SU-DHL-6 (cell line): ENCODE measurements at regions not wholly inside any gene's neighbourhood (a gene's known extent, or its start where the extent isn't known, plus 50 kb on each side); places are given as distances from the start of the nearest gene placed in this dataset.

Experiments
- H2AFZ ChIP-seq: fragments of 200-600 bp; sonication (generic); 2 replicates; pipeline ENCODE4 v1.6.1; 2014; ENCODE audit warnings: low read depth, mild to moderate bottlenecking, moderate library complexity, mixed read lengths, antibody characterized with exemption, low read length; ENCODE audit not compliant: severe bottlenecking
- H3F3A ChIP-seq: fragments of 200-600 bp; shearing (Covaris generic); 2 replicates; pipeline ENCODE4 v1.6.0; 2016; ENCODE audit warnings: antibody characterized with exemption, mild to moderate bottlenecking; ENCODE audit not compliant: insufficient read depth
- H3K27ac ChIP-seq: fragments of 200-600 bp; sonication (generic); 2 replicates; pipeline ENCODE4 v1.5.1; 2016; ENCODE audit warnings: low read depth, mild to moderate bottlenecking, low read length, moderate library complexity, mixed read lengths
- H3K27me3 ChIP-seq: fragments of 200-600 bp; sonication (generic), shearing (Covaris generic); 2 replicates; pipeline ENCODE4 v1.6.0; 2014; ENCODE audit warnings: mild to moderate bottlenecking, low read length
- H3K36me3 ChIP-seq: fragments of 200-600 bp; sonication (generic); 2 replicates; pipeline ENCODE4 v1.6.1; 2014; ENCODE audit warnings: mild to moderate bottlenecking, low read length, mixed read lengths
- H3K4me2 ChIP-seq: fragments of 300-600, 200-600 bp; shearing (Covaris generic), sonication (generic); 2 replicates; pipeline ENCODE4 v1.6.0; 2014; ENCODE audit warnings: low read length, low read depth, mild to moderate bottlenecking; ENCODE audit not compliant: poor library complexity, severe bottlenecking
- H3K4me3 ChIP-seq: fragments of 200-600 bp; sonication (generic); 2 replicates; pipeline ENCODE4 v1.5.1; 2014; ENCODE audit warnings: antibody characterized with exemption, low read length, mild to moderate bottlenecking, mixed read lengths; ENCODE audit not compliant: insufficient read depth, poor library complexity, severe bottlenecking
- H3K79me2 ChIP-seq: fragments of 200-600 bp; sonication (generic); 2 replicates; pipeline ENCODE4 v1.6.1; 2014; ENCODE audit warnings: mild to moderate bottlenecking, low read length, moderate library complexity; ENCODE audit not compliant: insufficient read depth
- H3K9ac ChIP-seq: fragments of 200-600 bp; sonication (generic); 2 replicates; pipeline ENCODE4 v1.7.0; 2014; ENCODE audit warnings: mild to moderate bottlenecking, low read length
- H3K9me2 ChIP-seq: fragments of 200-600 bp; sonication (generic); replicated peaks from 2 replicates; pipeline ENCODE4 v1.6.1; 2014; ENCODE audit warnings: low read length; ENCODE audit not compliant: insufficient read depth
- H3K9me3 ChIP-seq: fragments of 200-600 bp; sonication (generic); 2 replicates; pipeline ENCODE4 v1.6.1; 2014; ENCODE audit warnings: low read length, mixed read lengths; ENCODE audit not compliant: insufficient read depth
- H4K20me1 ChIP-seq: fragments of 200-600 bp; sonication (generic); 2 replicates; pipeline ENCODE4 v1.6.1; 2014; ENCODE audit warnings: low read depth, mild to moderate bottlenecking, antibody characterized with exemption, low read length, moderate library complexity, mixed read lengths
- EZH2phosphoT487 ChIP-seq: fragments of 200-600 bp; sonication (generic), shearing (Covaris generic); conservative IDR thresholded peaks from 2 replicates; pipeline ENCODE4 v1.6.1; 2018; ENCODE audit warnings: mild to moderate bottlenecking, antibody characterized with exemption, low read length, moderate library complexity, mixed read lengths
- TF ChIP-seq, protein P1 (sequence below): fragments of 200-600 bp; sonication (generic); IDR thresholded peaks from one replicate; pipeline ENCODE4 v1.5.1; 2017; ENCODE audit warnings: antibody characterized with exemption, mild to moderate bottlenecking, low read length, moderate library complexity; ENCODE audit not compliant: insufficient read depth, poor library complexity, severe bottlenecking

DNA sequence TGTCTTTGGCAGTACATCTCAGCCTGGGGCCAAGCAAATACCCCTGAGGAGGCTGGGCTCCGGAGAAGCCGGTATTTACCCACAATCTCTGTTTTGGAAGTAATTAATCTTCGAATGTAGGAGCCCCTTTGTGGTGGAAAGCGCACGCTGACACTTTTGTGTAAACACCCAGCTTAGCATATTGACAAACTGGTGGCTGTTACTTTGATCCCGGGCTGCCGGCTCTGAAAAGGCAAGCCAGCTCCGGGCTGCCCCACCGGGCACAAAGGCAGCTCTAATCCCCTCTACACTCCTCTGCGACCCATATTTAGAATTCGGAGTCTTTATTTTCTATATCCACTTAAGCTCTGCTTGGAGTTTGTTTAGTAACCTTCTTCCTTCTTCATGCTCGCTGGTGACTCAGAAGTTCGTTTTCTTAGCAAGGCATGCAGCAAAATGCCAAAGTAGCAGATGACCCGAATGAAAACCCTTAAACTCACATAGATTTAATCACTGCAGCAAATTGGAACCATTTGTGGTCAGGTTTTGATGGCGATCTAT is 144.0 kb upstream of the IRX3 start:
- Histone ChIP-seq H3K9ac (no peak overlapping the region), H3K4me3 (no peak overlapping the region), H3K9me3 (no peaks in the 10 kb centered on the region), H3F3A (no peaks in the 10 kb centered on the region), H2AFZ (no peak overlapping the region), H3K27me3 (no peaks in the 10 kb centered on the region), H3K4me2 (no peak overlapping the region), H3K27ac (no peak overlapping the region), H3K9me2 (no peaks in the 10 kb centered on the region), H4K20me1 (no peaks in the 10 kb centered on the region), H3K79me2 (no peaks in the 10 kb centered on the region), H3K36me3 (no peaks in the 10 kb centered on the region)
- TF ChIP-seq, protein P1, sequence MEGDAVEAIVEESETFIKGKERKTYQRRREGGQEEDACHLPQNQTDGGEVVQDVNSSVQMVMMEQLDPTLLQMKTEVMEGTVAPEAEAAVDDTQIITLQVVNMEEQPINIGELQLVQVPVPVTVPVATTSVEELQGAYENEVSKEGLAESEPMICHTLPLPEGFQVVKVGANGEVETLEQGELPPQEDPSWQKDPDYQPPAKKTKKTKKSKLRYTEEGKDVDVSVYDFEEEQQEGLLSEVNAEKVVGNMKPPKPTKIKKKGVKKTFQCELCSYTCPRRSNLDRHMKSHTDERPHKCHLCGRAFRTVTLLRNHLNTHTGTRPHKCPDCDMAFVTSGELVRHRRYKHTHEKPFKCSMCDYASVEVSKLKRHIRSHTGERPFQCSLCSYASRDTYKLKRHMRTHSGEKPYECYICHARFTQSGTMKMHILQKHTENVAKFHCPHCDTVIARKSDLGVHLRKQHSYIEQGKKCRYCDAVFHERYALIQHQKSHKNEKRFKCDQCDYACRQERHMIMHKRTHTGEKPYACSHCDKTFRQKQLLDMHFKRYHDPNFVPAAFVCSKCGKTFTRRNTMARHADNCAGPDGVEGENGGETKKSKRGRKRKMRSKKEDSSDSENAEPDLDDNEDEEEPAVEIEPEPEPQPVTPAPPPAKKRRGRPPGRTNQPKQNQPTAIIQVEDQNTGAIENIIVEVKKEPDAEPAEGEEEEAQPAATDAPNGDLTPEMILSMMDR, result no peak
- TF ChIP-seq EZH2phosphoT487, result no peak

DNA sequence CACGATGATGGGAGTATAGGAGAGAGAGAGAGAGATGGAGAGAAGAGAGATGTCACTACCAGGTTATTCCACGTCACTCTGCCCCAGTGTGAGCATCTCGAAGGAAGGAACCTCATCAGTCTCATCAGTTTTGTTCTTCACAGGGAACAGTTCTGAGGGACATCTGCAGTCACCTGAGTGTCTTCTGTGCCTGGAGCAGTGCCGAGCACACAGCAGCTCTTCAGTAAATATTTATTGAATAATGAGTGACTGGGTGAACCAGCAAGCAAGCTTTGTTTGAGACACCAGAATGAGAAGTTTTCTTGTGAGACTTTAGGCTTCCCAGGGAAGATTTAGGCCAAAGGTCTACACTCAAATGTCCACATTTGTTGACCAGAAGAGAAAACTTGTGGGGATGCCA is 142.4 kb upstream of the IRX3 start:
- Histone ChIP-seq H3K9me2 (no peaks in the 10 kb centered on the region), H3K9me3 (no peaks in the 10 kb centered on the region), H3K4me2 (no peak overlapping the region), H3K27me3 (no peaks in the 10 kb centered on the region), H3K79me2 (no peaks in the 10 kb centered on the region), H3K9ac (no peak overlapping the region), H3K4me3 (no peak overlapping the region), H4K20me1 (no peaks in the 10 kb centered on the region), H3F3A (no peaks in the 10 kb centered on the region), H3K36me3 (no peaks in the 10 kb centered on the region), H3K27ac (no peak overlapping the region), H2AFZ (no peak overlapping the region)
- TF ChIP-seq, protein P1, result no peak
- no peak for TF ChIP-seq EZH2phosphoT487

DNA sequence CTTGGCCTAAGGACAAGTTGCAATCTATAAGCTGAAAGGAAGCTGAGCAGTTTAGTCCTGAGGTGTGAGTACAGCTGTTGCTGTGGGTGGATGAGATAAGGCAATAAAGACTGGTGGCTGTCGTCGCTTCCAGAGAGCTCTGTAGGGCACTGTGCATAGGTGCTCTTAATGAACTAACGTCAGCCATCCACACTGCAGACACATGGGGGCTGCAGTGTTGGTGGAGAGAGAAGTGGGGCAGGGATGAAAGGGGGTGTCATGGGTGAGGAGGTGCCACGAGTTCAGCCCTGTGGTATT is 139.9 kb upstream of the IRX3 start:
- Histone ChIP-seq H2AFZ (no peak overlapping the region), H3K9ac (no peak overlapping the region), H3K36me3 (no peaks in the 10 kb centered on the region), H4K20me1 (no peaks in the 10 kb centered on the region), H3K27ac (no peak overlapping the region), H3K9me2 (no peaks in the 10 kb centered on the region), H3K27me3 (no peaks in the 10 kb centered on the region), H3F3A (no peaks in the 10 kb centered on the region), H3K4me3 (no peak overlapping the region), H3K79me2 (no peaks in the 10 kb centered on the region), H3K9me3 (no peaks in the 10 kb centered on the region), H3K4me2 (no peak overlapping the region)
- TF ChIP-seq EZH2phosphoT487, result no peak
- TF ChIP-seq, protein P1, result no peak
